Inflammatory macrophage (primary cell): ENCODE measurements at regions not wholly inside any gene's neighbourhood (a gene's known extent, or its start where the extent isn't known, plus 50 kb on each side); places are given as distances from the start of the nearest gene placed in this dataset.
"Not testable (repeated sequence)": the region's sequence is repeated elsewhere in the genome, so short reads cannot be mapped to it uniquely, and the experiment has no call there.

Experiments
- DNase-seq, 2 donors: peaks; one replicate each; pipeline ENCODE4 v3.0.0-alpha.2; 2020 to 2022

- DNase-seq = no peak
These were observed 62.1 kb upstream of the TEKT1 start for GRCh38 chr17:6893382-6894205.

- DNase-seq = peak; percentile 7 to 17
These were observed 62.6 kb upstream of the TEKT1 start for GRCh38 chr17:6894206-6894528.

GRCh38 chr17:6901086-6901485 is 69.6 kb upstream of the TEKT1 start:
- DNase-seq = no peak

GRCh38 chr17:6903326-6903900 is 71.9 kb upstream of the TEKT1 start:
- DNase-seq = no peak

GRCh38 chr17:6908807-6909206 is 77.3 kb upstream of the TEKT1 start:
- DNase-seq = no peak

- peak; percentile 49 to 59 for DNase-seq
These were observed 79.6 kb upstream of the TEKT1 start for GRCh38 chr17:6910987-6911603.

- DNase-seq = peak in 1 of 2 donors; percentile 11
These were observed 80.9 kb upstream of the TEKT1 start for GRCh38 chr17:6912110-6913051.

- peak; percentile 62 to 69 for DNase-seq
These were observed 82.0 kb upstream of the ALOX12 start for GRCh38 chr17:6913608-6914443.

GRCh38 chr17:6914711-6915110 is 81.1 kb upstream of the ALOX12 start:
- DNase-seq = no peak

GRCh38 chr17:6915620-6916019 is 80.2 kb upstream of the ALOX12 start:
- DNase-seq = no peak

- DNase-seq = no peak
These were observed 76.7 kb upstream of the ALOX12 start for GRCh38 chr17:6919158-6919557.

- no peak for DNase-seq
These were observed 72.5 kb upstream of the ALOX12 start for GRCh38 chr17:6923385-6923784.

- DNase-seq = no peak
These were observed 71.6 kb upstream of the ALOX12 start for GRCh38 chr17:6924208-6924607.

GRCh38 chr17:6926667-6927066 is 69.2 kb upstream of the ALOX12 start:
- DNase-seq = no peak

GRCh38 chr17:6927290-6928126 is 68.3 kb upstream of the ALOX12 start:
- peak; percentile 30 to 76 for DNase-seq

- no peak for DNase-seq
These were observed 67.7 kb upstream of the ALOX12 start for GRCh38 chr17:6928193-6928592.

GRCh38 chr17:6930749-6931148 is 65.1 kb upstream of the ALOX12 start:
- DNase-seq = no peak

GRCh38 chr17:6934544-6934943 is 61.3 kb upstream of the ALOX12 start:
- DNase-seq = not testable (repeated sequence)

- peak; percentile 63 to 64 for DNase-seq
These were observed 59.4 kb upstream of the ALOX12 start for GRCh38 chr17:6936370-6937028.

GRCh38 chr17:6938637-6939036 is 57.2 kb upstream of the ALOX12 start:
- DNase-seq = no peak
